PC-9 (cell line): ENCODE measurements at regions not wholly inside any gene's neighbourhood (a gene's known extent, or its start where the extent isn't known, plus 50 kb on each side); places are given as distances from the start of the nearest gene placed in this dataset.

Experiments used
- BruUV-seq: library from RNA; stranded (reverse); fragments of 400-500 nt; replicated peaks from 2 replicates; lab custom pipeline; 2021; lab: Mats Ljungman, UMichigan
- CTCF ChIA-PET: fragments of 300-600 bp; sonication (Branson Sonifier 250); formaldehyde crosslinking; loops from one replicate; lab custom pipeline; 2022; ENCODE audit warnings: antibody characterized with exemption; lab: Charles Lee
- POLR2A ChIA-PET: fragments of 300-600 bp; sonication (Branson Sonifier 250); formaldehyde crosslinking; loops from one replicate; lab custom pipeline; 2022; ENCODE audit warnings: antibody characterized with exemption; ENCODE audit not compliant: unreplicated experiment; lab: Charles Lee
- DNase-seq, 2 experiments: peaks; one replicate each; pipeline versions ENCODE4 v3.0.0 to v3.0.0-alpha.2; 2015 to 2022; ENCODE audit warnings: mixed read lengths in 1 of 2
- H2AFZ ChIP-seq: fragments of 200-600 bp; sonication (generic); 2 replicates; pipeline ENCODE4 v1.8.1; 2017; ENCODE audit warnings: antibody characterized with exemption
- H3F3A ChIP-seq: fragments of 200-600 bp; sonication (generic); 2 replicates; pipeline ENCODE4 v1.8.1; 2017; ENCODE audit warnings: antibody characterized with exemption, mild to moderate bottlenecking, low read depth; ENCODE audit not compliant: insufficient read depth
- H3K27ac ChIP-seq: fragments of 200-600 bp; sonication (generic); 2 replicates; pipeline ENCODE4 v1.6.1; 2016; ENCODE audit warnings: mixed run types
- H3K27me3 ChIP-seq: fragments of 200-600 bp; sonication (generic); 2 replicates; pipeline ENCODE4 v1.6.1; 2016; ENCODE audit warnings: low read depth, mixed run types; ENCODE audit not compliant: insufficient read depth
- H3K36me3 ChIP-seq: fragments of 200-600 bp; sonication (generic); 2 replicates; pipeline ENCODE4 v1.6.1; 2016; ENCODE audit warnings: low read depth, mixed run types
- H3K4me1 ChIP-seq: fragments of 200-600 bp; sonication (generic); replicated peaks from 2 replicates; pipeline ENCODE4 v1.6.1; 2016; ENCODE audit warnings: mixed run types; ENCODE audit not compliant: insufficient read depth
- H3K4me2 ChIP-seq: fragments of 200-600 bp; sonication (generic); 2 replicates; pipeline ENCODE4 v1.6.1; 2017; ENCODE audit warnings: mixed run types
- H3K4me3 ChIP-seq: fragments of 200-600 bp; sonication (generic); 2 replicates; pipeline ENCODE4 v1.6.1; 2016; ENCODE audit warnings: mixed run types
- H3K79me2 ChIP-seq: fragments of 200-600 bp; sonication (generic); 2 replicates; pipeline ENCODE4 v1.6.1; 2017; ENCODE audit warnings: low read depth, mixed run types
- H3K9me2 ChIP-seq: fragments of 200-600 bp; sonication (generic); 2 replicates; pipeline ENCODE4 v1.8.1; 2017; ENCODE audit warnings: mild to moderate bottlenecking; ENCODE audit not compliant: insufficient read depth
- H3K9me3 ChIP-seq: fragments of 200-600 bp; sonication (generic); 2 replicates; pipeline ENCODE4 v1.8.1; 2016; ENCODE audit warnings: low read depth; ENCODE audit not compliant: insufficient read depth
- H4K20me1 ChIP-seq: fragments of 200-600 bp; sonication (generic); 2 replicates; pipeline ENCODE4 v1.8.1; 2017; ENCODE audit not compliant: insufficient read depth
- EZH2 ChIP-seq: fragments of 200-600 bp; sonication (generic); IDR thresholded peaks from 2 replicates; pipeline ENCODE4 v1.8.0; 2017; ENCODE audit warnings: antibody characterized with exemption, low read depth
- intact Hi-C: fragments of 100-400 bp; cut with micrococcal nuclease; formaldehyde crosslinking; loops from one replicate; pipeline ENCODE4 v1.10.0; 2022; ENCODE audit not compliant: unreplicated experiment
- TF ChIP-seq, protein P1 (sequence below): fragments of 200-600 bp; sonication (generic); conservative IDR thresholded peaks from 2 replicates; pipeline ENCODE4 v1.6.1; 2017; ENCODE audit warnings: mixed run types, antibody characterized with exemption, mild to moderate bottlenecking, moderate library complexity

DNA sequence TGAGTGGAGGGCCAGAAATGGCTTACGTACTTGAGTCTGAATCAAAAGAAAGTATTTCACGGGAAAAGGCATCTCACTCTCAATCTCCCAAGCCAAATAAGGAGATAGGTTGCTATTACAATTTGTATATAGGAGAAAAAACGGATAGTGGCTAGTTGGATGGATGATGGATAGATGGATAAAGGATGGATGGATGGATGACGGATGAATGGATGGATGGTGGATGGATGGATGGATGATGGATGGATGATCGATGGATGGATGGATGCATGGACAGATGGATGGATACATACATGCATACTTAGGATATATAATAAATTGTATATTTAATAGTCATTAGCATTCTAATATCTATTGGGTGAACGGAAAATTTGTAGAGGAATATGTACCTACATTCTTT lies 82.2 kb upstream of the NRP1 start:
- no peak for DNase-seq
- Histone ChIP-seq H4K20me1 (no peaks in the 10 kb centered on the region), H3K4me2 (no peak overlapping the region), H3K9me2 (no peaks in the 10 kb centered on the region), H3K4me3 (no peak overlapping the region), H3K9me3 (no peaks in the 10 kb centered on the region), H3K4me1 (no peaks in the 10 kb centered on the region), H3K27me3 (no peaks in the 10 kb centered on the region), H3K79me2 (no peaks in the 10 kb centered on the region), H2AFZ (no peak overlapping the region), H3K27ac (no peak overlapping the region), H3K36me3 (no peaks in the 10 kb centered on the region), H3F3A (no peaks in the 10 kb centered on the region)
- intact Hi-C loops: no loop called here
- ChIA-PET POLR2A (no interaction called here), CTCF (no interaction called here)
- TF ChIP-seq, protein P1, sequence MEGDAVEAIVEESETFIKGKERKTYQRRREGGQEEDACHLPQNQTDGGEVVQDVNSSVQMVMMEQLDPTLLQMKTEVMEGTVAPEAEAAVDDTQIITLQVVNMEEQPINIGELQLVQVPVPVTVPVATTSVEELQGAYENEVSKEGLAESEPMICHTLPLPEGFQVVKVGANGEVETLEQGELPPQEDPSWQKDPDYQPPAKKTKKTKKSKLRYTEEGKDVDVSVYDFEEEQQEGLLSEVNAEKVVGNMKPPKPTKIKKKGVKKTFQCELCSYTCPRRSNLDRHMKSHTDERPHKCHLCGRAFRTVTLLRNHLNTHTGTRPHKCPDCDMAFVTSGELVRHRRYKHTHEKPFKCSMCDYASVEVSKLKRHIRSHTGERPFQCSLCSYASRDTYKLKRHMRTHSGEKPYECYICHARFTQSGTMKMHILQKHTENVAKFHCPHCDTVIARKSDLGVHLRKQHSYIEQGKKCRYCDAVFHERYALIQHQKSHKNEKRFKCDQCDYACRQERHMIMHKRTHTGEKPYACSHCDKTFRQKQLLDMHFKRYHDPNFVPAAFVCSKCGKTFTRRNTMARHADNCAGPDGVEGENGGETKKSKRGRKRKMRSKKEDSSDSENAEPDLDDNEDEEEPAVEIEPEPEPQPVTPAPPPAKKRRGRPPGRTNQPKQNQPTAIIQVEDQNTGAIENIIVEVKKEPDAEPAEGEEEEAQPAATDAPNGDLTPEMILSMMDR: no peak
- TF ChIP-seq EZH2: no peak
- no TSS peak for BruUV-seq

DNA sequence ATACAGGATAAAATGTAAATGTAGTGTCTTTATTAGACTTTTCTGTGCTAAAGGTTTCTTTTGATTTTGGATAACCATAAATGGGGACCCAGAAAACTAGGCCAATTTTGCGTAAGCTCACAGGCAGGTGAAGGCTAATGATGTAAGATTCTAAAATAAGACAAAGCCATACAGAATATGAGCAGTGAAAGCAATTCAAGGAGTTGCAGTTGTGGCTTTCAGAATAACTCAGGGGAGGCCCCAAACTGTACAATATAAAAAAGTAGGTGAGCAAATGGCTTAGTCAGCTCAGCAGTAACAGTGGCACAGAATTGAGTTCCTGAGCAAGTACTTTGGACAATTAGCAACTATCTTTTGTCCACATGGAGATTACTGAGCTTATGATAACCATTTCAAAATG lies 81.7 kb upstream of the NRP1 start:
- Histone ChIP-seq H3F3A (no peaks in the 10 kb centered on the region), H3K9me2 (no peaks in the 10 kb centered on the region), H3K27ac (no peak overlapping the region), H3K36me3 (no peaks in the 10 kb centered on the region), H3K4me2 (no peak overlapping the region), H3K79me2 (no peaks in the 10 kb centered on the region), H3K9me3 (no peaks in the 10 kb centered on the region), H2AFZ (no peak overlapping the region), H3K4me3 (no peak overlapping the region), H3K27me3 (no peaks in the 10 kb centered on the region), H4K20me1 (no peaks in the 10 kb centered on the region), H3K4me1 (no peaks in the 10 kb centered on the region)
- POLR2A ChIA-PET: no interaction called here
- no TSS peak for BruUV-seq
- TF ChIP-seq, protein P1: no peak
- TF ChIP-seq EZH2: no peak
- no peak for DNase-seq
- intact Hi-C loops: no loop called here
- CTCF ChIA-PET: no interaction called here

DNA sequence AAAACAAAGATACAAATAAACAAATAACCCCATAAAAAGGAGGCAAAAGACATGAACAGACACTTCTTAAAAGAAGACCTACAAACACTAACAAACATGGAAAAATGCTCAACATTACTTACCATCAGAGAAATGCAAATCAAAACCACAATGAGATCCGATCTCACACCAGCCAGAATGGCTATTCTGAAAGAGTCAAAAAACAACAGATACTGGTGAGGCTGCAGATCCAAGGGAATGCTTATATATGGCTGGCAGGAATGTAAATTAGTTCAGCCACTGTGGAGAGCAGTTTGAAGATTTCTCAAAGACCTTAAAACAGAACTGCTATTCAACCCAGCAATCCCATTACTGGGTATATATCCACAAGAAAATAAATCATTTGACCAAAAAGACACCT lies 80.4 kb upstream of the NRP1 start:
- intact Hi-C loops: no loop called here
- POLR2A ChIA-PET: no interaction called here
- no peaks in the 10 kb centered on the region for H3K4me1 ChIP-seq

More for the DNA sequence above, 80.4 kb upstream of the NRP1 start:
- CTCF ChIA-PET: no interaction called here
- H3F3A ChIP-seq: no peaks in the 10 kb centered on the region
- H3K9me2 ChIP-seq: no peaks in the 10 kb centered on the region
- no TSS peak for BruUV-seq
- H3K4me3 ChIP-seq: no peak overlapping the region
- no peaks in the 10 kb centered on the region for H3K27me3 ChIP-seq
- H3K36me3 ChIP-seq: no peaks in the 10 kb centered on the region
- DNase-seq: no peak
- TF ChIP-seq, protein P1: no peak
- TF ChIP-seq EZH2: no peak
- no peaks in the 10 kb centered on the region for H4K20me1 ChIP-seq
- no peaks in the 10 kb centered on the region for H3K79me2 ChIP-seq
- H2AFZ ChIP-seq: no peak overlapping the region
- no peak overlapping the region for H3K4me2 ChIP-seq
- no peak overlapping the region for H3K27ac ChIP-seq
- H3K9me3 ChIP-seq: no peaks in the 10 kb centered on the region
